ENCODE measurements at regions not wholly inside any gene's neighbourhood (a gene's known extent, or its start where the extent isn't known, plus 50 kb on each side); places are given as distances from the start of the nearest gene placed in this dataset.

DNA sequence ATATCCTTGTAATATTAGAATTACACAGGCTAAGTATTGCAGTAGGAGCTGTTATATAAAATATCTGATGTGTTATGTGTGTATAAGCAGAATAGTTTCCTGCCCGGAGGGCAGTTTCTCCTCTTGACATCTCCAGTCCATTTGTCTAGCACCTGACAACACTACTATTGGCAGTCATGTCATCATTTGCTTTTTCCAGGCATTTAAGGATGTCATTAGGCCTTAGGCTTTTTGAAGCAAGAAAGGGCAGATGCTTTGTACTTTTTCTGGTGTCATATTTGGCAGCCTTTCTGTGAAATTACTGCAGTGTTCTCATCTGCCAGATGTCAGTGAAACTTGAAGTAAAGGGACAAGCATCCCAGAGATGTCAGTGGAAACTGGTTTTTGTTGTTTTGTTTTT lies 2017.6 kb upstream of the IGFBP7 start:
- no peaks in the 10 kb centered on the region for H3K36me3 Mint-ChIP-seq
- no peaks in the 10 kb centered on the region; the same call in 1 of the 2 replicates for H3K27me3 Mint-ChIP-seq (ENCODE audit: low read depth)
- peaks cover 2% of the 10 kb centered on the region for H3K4me1 Mint-ChIP-seq
- CTCF ChIA-PET: no interaction called here
- no peak overlapping the region for H3K27ac Mint-ChIP-seq
- POLR2A ChIA-PET: no interaction called here
- ATAC-seq (no peak), DNase-seq (ENCODE audit: low spot score) (no peak)
- no peaks in the 10 kb centered on the region for H3K9me3 Mint-ChIP-seq
- TF ChIP-seq MAX (CRISPR knock-in tag; IDR thresholded peaks at IDR 0.05) (no peak), ZNF281 (CRISPR knock-in tag; IDR thresholded peaks at IDR 0.05) (no peak), CREB1 (CRISPR knock-in tag; IDR thresholded peaks at IDR 0.05) (no peak), CBFB (CRISPR knock-in tag; IDR thresholded peaks at IDR 0.05; ENCODE audit: low read depth) (no peak), HMGA2 (CRISPR knock-in tag; IDR thresholded peaks at IDR 0.05) (no peak), ESRRA (CRISPR knock-in tag; IDR thresholded peaks at IDR 0.05; ENCODE audit: borderline replicate concordance) (no peak), ZNF263 (CRISPR knock-in tag; IDR thresholded peaks at IDR 0.05; ENCODE audit: low read depth) (no peak), PRRX2 (CRISPR knock-in tag; IDR thresholded peaks at IDR 0.05) (no peak), TEAD4 (CRISPR knock-in tag; IDR thresholded peaks at IDR 0.05) (no peak), FOXJ3 (CRISPR knock-in tag; IDR thresholded peaks at IDR 0.05; ENCODE audit: borderline replicate concordance) (no peak), E2F1 (CRISPR knock-in tag; IDR thresholded peaks at IDR 0.05) (no peak), IRF2 (CRISPR knock-in tag; IDR thresholded peaks at IDR 0.05; ENCODE audit: borderline replicate concordance, low read depth) (no peak), SMAD4 (CRISPR knock-in tag; IDR thresholded peaks at IDR 0.05) (no peak), ZNF423 (CRISPR knock-in tag; IDR thresholded peaks at IDR 0.05) (no peak)
- TF ChIP-seq, protein P1, sequence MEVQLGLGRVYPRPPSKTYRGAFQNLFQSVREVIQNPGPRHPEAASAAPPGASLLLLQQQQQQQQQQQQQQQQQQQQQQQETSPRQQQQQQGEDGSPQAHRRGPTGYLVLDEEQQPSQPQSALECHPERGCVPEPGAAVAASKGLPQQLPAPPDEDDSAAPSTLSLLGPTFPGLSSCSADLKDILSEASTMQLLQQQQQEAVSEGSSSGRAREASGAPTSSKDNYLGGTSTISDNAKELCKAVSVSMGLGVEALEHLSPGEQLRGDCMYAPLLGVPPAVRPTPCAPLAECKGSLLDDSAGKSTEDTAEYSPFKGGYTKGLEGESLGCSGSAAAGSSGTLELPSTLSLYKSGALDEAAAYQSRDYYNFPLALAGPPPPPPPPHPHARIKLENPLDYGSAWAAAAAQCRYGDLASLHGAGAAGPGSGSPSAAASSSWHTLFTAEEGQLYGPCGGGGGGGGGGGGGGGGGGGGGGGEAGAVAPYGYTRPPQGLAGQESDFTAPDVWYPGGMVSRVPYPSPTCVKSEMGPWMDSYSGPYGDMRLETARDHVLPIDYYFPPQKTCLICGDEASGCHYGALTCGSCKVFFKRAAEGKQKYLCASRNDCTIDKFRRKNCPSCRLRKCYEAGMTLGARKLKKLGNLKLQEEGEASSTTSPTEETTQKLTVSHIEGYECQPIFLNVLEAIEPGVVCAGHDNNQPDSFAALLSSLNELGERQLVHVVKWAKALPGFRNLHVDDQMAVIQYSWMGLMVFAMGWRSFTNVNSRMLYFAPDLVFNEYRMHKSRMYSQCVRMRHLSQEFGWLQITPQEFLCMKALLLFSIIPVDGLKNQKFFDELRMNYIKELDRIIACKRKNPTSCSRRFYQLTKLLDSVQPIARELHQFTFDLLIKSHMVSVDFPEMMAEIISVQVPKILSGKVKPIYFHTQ (CRISPR knock-in tag; IDR thresholded peaks at IDR 0.05): no peak
- TF ChIP-seq, protein P2, sequence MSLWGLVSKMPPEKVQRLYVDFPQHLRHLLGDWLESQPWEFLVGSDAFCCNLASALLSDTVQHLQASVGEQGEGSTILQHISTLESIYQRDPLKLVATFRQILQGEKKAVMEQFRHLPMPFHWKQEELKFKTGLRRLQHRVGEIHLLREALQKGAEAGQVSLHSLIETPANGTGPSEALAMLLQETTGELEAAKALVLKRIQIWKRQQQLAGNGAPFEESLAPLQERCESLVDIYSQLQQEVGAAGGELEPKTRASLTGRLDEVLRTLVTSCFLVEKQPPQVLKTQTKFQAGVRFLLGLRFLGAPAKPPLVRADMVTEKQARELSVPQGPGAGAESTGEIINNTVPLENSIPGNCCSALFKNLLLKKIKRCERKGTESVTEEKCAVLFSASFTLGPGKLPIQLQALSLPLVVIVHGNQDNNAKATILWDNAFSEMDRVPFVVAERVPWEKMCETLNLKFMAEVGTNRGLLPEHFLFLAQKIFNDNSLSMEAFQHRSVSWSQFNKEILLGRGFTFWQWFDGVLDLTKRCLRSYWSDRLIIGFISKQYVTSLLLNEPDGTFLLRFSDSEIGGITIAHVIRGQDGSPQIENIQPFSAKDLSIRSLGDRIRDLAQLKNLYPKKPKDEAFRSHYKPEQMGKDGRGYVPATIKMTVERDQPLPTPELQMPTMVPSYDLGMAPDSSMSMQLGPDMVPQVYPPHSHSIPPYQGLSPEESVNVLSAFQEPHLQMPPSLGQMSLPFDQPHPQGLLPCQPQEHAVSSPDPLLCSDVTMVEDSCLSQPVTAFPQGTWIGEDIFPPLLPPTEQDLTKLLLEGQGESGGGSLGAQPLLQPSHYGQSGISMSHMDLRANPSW (CRISPR knock-in tag; conservative IDR thresholded peaks at IDR 0.05; ENCODE audit: low read depth): no peak
- TF ChIP-seq, protein P3, sequence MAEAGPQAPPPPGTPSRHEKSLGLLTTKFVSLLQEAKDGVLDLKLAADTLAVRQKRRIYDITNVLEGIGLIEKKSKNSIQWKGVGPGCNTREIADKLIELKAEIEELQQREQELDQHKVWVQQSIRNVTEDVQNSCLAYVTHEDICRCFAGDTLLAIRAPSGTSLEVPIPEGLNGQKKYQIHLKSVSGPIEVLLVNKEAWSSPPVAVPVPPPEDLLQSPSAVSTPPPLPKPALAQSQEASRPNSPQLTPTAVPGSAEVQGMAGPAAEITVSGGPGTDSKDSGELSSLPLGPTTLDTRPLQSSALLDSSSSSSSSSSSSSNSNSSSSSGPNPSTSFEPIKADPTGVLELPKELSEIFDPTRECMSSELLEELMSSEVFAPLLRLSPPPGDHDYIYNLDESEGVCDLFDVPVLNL (CRISPR knock-in tag; IDR thresholded peaks at IDR 0.05; ENCODE audit: borderline replicate concordance, low read depth): no peak
- TF ChIP-seq, protein P4, sequence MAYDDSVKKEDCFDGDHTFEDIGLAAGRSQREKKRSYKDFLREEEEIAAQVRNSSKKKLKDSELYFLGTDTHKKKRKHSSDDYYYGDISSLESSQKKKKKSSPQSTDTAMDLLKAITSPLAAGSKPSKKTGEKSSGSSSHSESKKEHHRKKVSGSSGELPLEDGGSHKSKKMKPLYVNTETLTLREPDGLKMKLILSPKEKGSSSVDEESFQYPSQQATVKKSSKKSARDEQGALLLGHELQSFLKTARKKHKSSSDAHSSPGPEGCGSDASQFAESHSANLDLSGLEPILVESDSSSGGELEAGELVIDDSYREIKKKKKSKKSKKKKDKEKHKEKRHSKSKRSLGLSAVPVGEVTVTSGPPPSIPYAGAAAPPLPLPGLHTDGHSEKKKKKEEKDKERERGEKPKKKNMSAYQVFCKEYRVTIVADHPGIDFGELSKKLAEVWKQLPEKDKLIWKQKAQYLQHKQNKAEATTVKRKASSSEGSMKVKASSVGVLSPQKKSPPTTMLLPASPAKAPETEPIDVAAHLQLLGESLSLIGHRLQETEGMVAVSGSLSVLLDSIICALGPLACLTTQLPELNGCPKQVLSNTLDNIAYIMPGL (CRISPR knock-in tag; IDR thresholded peaks at IDR 0.05): no peak
- TF ChIP-seq, protein P5, sequence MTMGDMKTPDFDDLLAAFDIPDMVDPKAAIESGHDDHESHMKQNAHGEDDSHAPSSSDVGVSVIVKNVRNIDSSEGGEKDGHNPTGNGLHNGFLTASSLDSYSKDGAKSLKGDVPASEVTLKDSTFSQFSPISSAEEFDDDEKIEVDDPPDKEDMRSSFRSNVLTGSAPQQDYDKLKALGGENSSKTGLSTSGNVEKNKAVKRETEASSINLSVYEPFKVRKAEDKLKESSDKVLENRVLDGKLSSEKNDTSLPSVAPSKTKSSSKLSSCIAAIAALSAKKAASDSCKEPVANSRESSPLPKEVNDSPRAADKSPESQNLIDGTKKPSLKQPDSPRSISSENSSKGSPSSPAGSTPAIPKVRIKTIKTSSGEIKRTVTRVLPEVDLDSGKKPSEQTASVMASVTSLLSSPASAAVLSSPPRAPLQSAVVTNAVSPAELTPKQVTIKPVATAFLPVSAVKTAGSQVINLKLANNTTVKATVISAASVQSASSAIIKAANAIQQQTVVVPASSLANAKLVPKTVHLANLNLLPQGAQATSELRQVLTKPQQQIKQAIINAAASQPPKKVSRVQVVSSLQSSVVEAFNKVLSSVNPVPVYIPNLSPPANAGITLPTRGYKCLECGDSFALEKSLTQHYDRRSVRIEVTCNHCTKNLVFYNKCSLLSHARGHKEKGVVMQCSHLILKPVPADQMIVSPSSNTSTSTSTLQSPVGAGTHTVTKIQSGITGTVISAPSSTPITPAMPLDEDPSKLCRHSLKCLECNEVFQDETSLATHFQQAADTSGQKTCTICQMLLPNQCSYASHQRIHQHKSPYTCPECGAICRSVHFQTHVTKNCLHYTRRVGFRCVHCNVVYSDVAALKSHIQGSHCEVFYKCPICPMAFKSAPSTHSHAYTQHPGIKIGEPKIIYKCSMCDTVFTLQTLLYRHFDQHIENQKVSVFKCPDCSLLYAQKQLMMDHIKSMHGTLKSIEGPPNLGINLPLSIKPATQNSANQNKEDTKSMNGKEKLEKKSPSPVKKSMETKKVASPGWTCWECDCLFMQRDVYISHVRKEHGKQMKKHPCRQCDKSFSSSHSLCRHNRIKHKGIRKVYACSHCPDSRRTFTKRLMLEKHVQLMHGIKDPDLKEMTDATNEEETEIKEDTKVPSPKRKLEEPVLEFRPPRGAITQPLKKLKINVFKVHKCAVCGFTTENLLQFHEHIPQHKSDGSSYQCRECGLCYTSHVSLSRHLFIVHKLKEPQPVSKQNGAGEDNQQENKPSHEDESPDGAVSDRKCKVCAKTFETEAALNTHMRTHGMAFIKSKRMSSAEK (CRISPR knock-in tag; IDR thresholded peaks at IDR 0.05; ENCODE audit: borderline replicate concordance): no peak
- H3K4me3 Mint-ChIP-seq: no peak overlapping the region

All from WTC11 (cell line).